Fibroblast of lung (primary cell): ENCODE measurements at regions not wholly inside any gene's neighbourhood (a gene's known extent, or its start where the extent isn't known, plus 50 kb on each side); places are given as distances from the start of the nearest gene placed in this dataset.

Experiments used
- DNase-seq, 2 donors: peaks; one replicate each; pipeline versions ENCODE4 v3.0.0 to v3.0.0-alpha.2; 2010; ENCODE audit warnings: low read depth in 2 of 2
- H2AFZ ChIP-seq: 2 replicates; pipeline ENCODE4 v1.5.1; 2012; ENCODE audit warnings: low read length, control low read depth, inconsistent platforms
- H3K27ac ChIP-seq: 2 replicates; pipeline ENCODE4 v1.5.1; 2011; ENCODE audit warnings: low read length, control low read depth; ENCODE audit not compliant: insufficient read depth
- H3K27me3 ChIP-seq: 2 replicates; pipeline ENCODE4 v1.5.1; 2011; ENCODE audit warnings: mild to moderate bottlenecking, low read length; ENCODE audit not compliant: control insufficient read depth, insufficient read depth
- H3K36me3 ChIP-seq: 2 replicates; pipeline ENCODE4 v1.5.1; 2011; ENCODE audit warnings: low read length; ENCODE audit not compliant: control insufficient read depth, insufficient read depth
- H3K4me1 ChIP-seq: 2 replicates; pipeline ENCODE4 v1.5.1; 2011; ENCODE audit warnings: low read length; ENCODE audit not compliant: control insufficient read depth, insufficient read depth; ENCODE audit errors: extremely low read depth
- H3K4me2 ChIP-seq: 2 replicates; pipeline ENCODE4 v1.5.1; 2011; ENCODE audit warnings: low read length, control low read depth; ENCODE audit not compliant: insufficient read depth; ENCODE audit errors: extremely low read depth
- H3K4me3 ChIP-seq, 4 experiments: fragments of 200-600 bp in 1 of 4; sonication (generic) in 1 of 4; replicated peaks in 1 of 4; 2 replicates each; pipeline ENCODE4 v1.5.1; 2011 to 2016; ENCODE audit warnings: low read length in 4 of 4, low read depth in 3 of 4, mild to moderate bottlenecking in 3 of 4, control low read depth in 2 of 4, inconsistent platforms in 1 of 4, mixed read lengths in 1 of 4; ENCODE audit not compliant: insufficient read depth in 1 of 4; ENCODE audit errors: control extremely low read depth in 1 of 4
- H3K79me2 ChIP-seq: 2 replicates; pipeline ENCODE4 v1.5.1; 2012; ENCODE audit warnings: mild to moderate bottlenecking, low read length, inconsistent platforms; ENCODE audit not compliant: control insufficient read depth, insufficient read depth
- H3K9ac ChIP-seq: 2 replicates; pipeline ENCODE4 v1.5.1; 2011; ENCODE audit warnings: mild to moderate bottlenecking, low read length, control low read depth; ENCODE audit not compliant: insufficient read depth
- H3K9me3 ChIP-seq: 2 replicates; pipeline ENCODE4 v1.5.1; 2012; ENCODE audit warnings: low read depth, low read length; ENCODE audit not compliant: control insufficient read depth, insufficient read depth
- H4K20me1 ChIP-seq: 2 replicates; pipeline ENCODE4 v1.5.1; 2011; ENCODE audit warnings: low read length; ENCODE audit not compliant: control insufficient read depth, insufficient read depth; ENCODE audit errors: extremely low read depth
- EZH2 ChIP-seq: IDR thresholded peaks from 2 replicates; pipeline ENCODE4 v1.5.1; 2012; ENCODE audit warnings: low read length, control low read depth, mild to moderate bottlenecking; ENCODE audit errors: missing control alignments
- TF ChIP-seq, protein P1 (sequence below), 2 donors: IDR thresholded peaks in 1 of 2; conservative IDR thresholded peaks in 1 of 2; 1 replicate in 1 of 2; 2 replicates in 1 of 2; pipeline ENCODE4 v1.5.1; 2011 to 2012; ENCODE audit warnings: low read length in 2 of 2, control low read depth in 1 of 2, inconsistent platforms in 1 of 2, low read depth in 1 of 2, mild to moderate bottlenecking in 1 of 2

- Histone ChIP-seq H3K27me3 (peaks cover 9% of the 10 kb centered on the region), H4K20me1 (no peaks in the 10 kb centered on the region), H3K9me3 (no peaks in the 10 kb centered on the region), H3K36me3 (no peaks in the 10 kb centered on the region), H3K4me1 (no peaks in the 10 kb centered on the region), H3K4me2 (no peak overlapping the region), H3K79me2 (no peaks in the 10 kb centered on the region), H2AFZ (no peak overlapping the region), H3K4me3 (no peak overlapping the region), H3K9ac (no peak overlapping the region), H3K27ac (no peak overlapping the region)
- no peak for DNase-seq
- TF ChIP-seq EZH2 = no peak
- TF ChIP-seq, protein P1, sequence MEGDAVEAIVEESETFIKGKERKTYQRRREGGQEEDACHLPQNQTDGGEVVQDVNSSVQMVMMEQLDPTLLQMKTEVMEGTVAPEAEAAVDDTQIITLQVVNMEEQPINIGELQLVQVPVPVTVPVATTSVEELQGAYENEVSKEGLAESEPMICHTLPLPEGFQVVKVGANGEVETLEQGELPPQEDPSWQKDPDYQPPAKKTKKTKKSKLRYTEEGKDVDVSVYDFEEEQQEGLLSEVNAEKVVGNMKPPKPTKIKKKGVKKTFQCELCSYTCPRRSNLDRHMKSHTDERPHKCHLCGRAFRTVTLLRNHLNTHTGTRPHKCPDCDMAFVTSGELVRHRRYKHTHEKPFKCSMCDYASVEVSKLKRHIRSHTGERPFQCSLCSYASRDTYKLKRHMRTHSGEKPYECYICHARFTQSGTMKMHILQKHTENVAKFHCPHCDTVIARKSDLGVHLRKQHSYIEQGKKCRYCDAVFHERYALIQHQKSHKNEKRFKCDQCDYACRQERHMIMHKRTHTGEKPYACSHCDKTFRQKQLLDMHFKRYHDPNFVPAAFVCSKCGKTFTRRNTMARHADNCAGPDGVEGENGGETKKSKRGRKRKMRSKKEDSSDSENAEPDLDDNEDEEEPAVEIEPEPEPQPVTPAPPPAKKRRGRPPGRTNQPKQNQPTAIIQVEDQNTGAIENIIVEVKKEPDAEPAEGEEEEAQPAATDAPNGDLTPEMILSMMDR (conservative IDR thresholded peaks at IDR 0.05 in 1 of 2, IDR thresholded peaks at IDR 0.05 in 1 of 2; ENCODE audit: low read depth in 1 of 2, low read length in 2 of 2) = no peak
Measured at GRCh38 chr1:31521761-31522555, 54.4 kb upstream of the TINAGL1 start.

DNA sequence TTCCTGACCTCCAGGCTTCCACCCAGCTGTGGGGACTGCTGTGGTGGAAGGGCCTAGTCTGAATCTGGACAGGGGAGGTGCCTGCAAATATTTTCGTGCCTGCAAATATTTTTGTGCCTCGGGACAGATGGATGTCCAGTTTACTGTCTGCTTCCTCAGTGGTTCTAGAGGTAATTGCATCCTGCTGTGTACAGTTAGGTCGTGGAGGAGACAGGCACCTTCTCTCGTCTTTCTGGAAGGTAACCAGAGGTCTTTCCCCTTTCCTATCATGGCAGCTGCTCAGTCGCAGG, 53.8 kb upstream of the TINAGL1 start:
- no peaks in the 10 kb centered on the region for H4K20me1 ChIP-seq
- no peaks in the 10 kb centered on the region for H3K36me3 ChIP-seq
- no peaks in the 10 kb centered on the region for H3K9me3 ChIP-seq
- DNase-seq = no peak
- H3K4me2 ChIP-seq = no peak overlapping the region
- TF ChIP-seq EZH2 = no peak
- TF ChIP-seq, protein P1 (conservative IDR thresholded peaks at IDR 0.05 in 1 of 2, IDR thresholded peaks at IDR 0.05 in 1 of 2; ENCODE audit: low read depth in 1 of 2, low read length in 2 of 2) = no peak
- H3K4me1 ChIP-seq = no peaks in the 10 kb centered on the region
- H3K79me2 ChIP-seq = no peaks in the 10 kb centered on the region
- H3K27me3 ChIP-seq = peaks cover 9% of the 10 kb centered on the region
- H3K9ac ChIP-seq = no peak overlapping the region
- H3K4me3 ChIP-seq = no peak overlapping the region
- no peak overlapping the region for H2AFZ ChIP-seq
- no peak overlapping the region for H3K27ac ChIP-seq

- H2AFZ ChIP-seq = no peak overlapping the region
- H4K20me1 ChIP-seq = no peaks in the 10 kb centered on the region
- no peaks in the 10 kb centered on the region for H3K36me3 ChIP-seq
- no peaks in the 10 kb centered on the region for H3K9me3 ChIP-seq
- no peak overlapping the region for H3K9ac ChIP-seq
- H3K79me2 ChIP-seq = no peaks in the 10 kb centered on the region
- no peak overlapping the region for H3K4me3 ChIP-seq
- H3K27me3 ChIP-seq = peaks cover 9% of the 10 kb centered on the region
- TF ChIP-seq, protein P1 (conservative IDR thresholded peaks at IDR 0.05 in 1 of 2, IDR thresholded peaks at IDR 0.05 in 1 of 2; ENCODE audit: low read depth in 1 of 2, low read length in 2 of 2) = no peak
- no peak for TF ChIP-seq EZH2
- DNase-seq = peak in 1 of 2 donors; percentile 20
- no peak overlapping the region for H3K27ac ChIP-seq
- H3K4me1 ChIP-seq = no peaks in the 10 kb centered on the region
- H3K4me2 ChIP-seq = no peak overlapping the region
Measured at GRCh38 chr1:31523012-31523411, 53.3 kb upstream of the TINAGL1 start.
